ENCODE measurements at regions not wholly inside any gene's neighbourhood (a gene's known extent, or its start where the extent isn't known, plus 50 kb on each side); places are given as distances from the start of the nearest gene placed in this dataset.

DNA sequence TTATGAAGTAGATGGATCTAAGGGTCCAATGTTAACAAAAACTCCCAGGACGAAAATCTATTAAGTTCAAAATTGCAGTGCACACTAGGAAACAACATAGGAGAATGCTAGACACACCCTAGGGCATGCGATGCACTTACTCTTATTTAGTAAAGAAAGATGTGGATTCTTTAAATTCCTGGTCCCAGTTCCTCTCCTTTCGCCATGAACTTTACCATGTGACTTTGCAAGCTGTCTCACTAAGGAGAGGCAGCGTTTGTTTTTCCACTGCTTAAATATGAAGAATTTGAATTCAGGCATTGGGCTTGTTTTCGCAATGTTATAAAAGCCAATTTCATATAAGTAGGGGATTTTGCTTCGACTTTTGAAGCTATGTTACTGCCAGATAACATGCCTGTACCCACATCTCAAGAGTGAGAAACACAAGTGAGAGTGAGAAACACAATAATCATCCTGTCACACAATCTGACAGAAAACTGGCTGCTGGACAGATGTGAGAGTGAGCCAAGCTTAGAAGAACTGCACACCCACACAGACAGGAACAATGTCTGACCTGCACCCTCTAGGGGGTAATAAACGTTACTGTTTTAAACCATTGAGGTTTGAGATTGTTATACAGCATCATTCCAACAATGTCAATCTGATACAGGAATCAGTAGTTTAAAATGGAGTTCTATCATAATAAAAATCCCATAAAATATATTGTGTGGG is 1308.4 kb downstream of the SLITRK5 start:
- H3K4me3 ChIP-seq (ENCODE audit: low read depth, low read length) = no peak overlapping the region
- no peak overlapping the region for H3K27ac ChIP-seq (ENCODE audit: extremely low read depth, low read depth, low read length)
- no peaks in the 10 kb centered on the region for H3K9me3 ChIP-seq (ENCODE audit: control insufficient read depth, insufficient read depth, low read depth, low read length)
- CTCF ChIA-PET = no interaction called here
- no peak for TF ChIP-seq ZNF146 (tag by site-specific recombination; IDR thresholded peaks at IDR 0.05)
- TF ChIP-seq, protein P1, sequence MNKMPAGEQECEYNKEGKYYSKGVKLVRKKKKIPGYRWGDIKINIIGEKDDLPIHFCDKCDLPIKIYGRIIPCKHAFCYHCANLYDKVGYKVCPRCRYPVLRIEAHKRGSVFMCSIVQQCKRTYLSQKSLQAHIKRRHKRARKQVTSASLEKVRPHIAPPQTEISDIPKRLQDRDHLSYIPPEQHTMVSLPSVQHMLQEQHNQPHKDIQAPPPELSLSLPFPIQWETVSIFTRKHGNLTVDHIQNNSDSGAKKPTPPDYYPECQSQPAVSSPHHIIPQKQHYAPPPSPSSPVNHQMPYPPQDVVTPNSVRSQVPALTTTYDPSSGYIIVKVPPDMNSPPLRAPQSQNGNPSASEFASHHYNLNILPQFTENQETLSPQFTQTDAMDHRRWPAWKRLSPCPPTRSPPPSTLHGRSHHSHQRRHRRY (tag by site-specific recombination; IDR thresholded peaks at IDR 0.05) = no peak
- TF ChIP-seq ZNF843 (tag by site-specific recombination; IDR thresholded peaks at IDR 0.05) = no peak
- no peak for TF ChIP-seq ZNF132 (tag by site-specific recombination; IDR thresholded peaks at IDR 0.05; ENCODE audit: borderline replicate concordance)
- TF ChIP-seq GLI4 (tag by site-specific recombination; IDR thresholded peaks at IDR 0.05) = no peak
- TF ChIP-seq, protein P2, sequence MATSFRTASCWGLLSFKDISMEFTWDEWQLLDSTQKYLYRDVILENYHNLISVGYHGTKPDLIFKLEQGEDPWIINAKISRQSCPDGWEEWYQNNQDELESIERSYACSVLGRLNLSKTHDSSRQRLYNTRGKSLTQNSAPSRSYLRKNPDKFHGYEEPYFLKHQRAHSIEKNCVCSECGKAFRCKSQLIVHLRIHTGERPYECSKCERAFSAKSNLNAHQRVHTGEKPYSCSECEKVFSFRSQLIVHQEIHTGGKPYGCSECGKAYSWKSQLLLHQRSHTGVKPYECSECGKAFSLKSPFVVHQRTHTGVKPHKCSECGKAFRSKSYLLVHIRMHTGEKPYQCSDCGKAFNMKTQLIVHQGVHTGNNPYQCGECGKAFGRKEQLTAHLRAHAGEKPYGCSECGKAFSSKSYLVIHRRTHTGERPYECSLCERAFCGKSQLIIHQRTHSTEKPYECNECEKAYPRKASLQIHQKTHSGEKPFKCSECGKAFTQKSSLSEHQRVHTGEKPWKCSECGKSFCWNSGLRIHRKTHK (tag by site-specific recombination; IDR thresholded peaks at IDR 0.05) = no peak
- no peak for TF ChIP-seq ZNF561 (tag by site-specific recombination; IDR thresholded peaks at IDR 0.05; ENCODE audit: borderline replicate concordance)
- TF ChIP-seq ZNF155 (tag by site-specific recombination; IDR thresholded peaks at IDR 0.05) = no peak
- no peak for TF ChIP-seq SALL2 (tag by site-specific recombination; IDR thresholded peaks at IDR 0.05; ENCODE audit: borderline replicate concordance)
- no peak for TF ChIP-seq HOXC10 (CRISPR knock-in tag; IDR thresholded peaks at IDR 0.05)
- no peak for TF ChIP-seq ZNF354C (tag by site-specific recombination; IDR thresholded peaks at IDR 0.05; ENCODE audit: borderline replicate concordance, low read depth)
- no peak for TF ChIP-seq KLF9 (tag by site-specific recombination; IDR thresholded peaks at IDR 0.05; ENCODE audit: low read depth)
- H3K4me1 ChIP-seq (ENCODE audit: control insufficient read depth, insufficient read depth, low read length) = no peaks in the 10 kb centered on the region
- no peaks in the 10 kb centered on the region for H3K36me3 ChIP-seq (ENCODE audit: control insufficient read depth in 2 of 2, insufficient read depth in 1 of 2, low read length in 2 of 2)
- POLR2A ChIA-PET = no interaction called here

DNA sequence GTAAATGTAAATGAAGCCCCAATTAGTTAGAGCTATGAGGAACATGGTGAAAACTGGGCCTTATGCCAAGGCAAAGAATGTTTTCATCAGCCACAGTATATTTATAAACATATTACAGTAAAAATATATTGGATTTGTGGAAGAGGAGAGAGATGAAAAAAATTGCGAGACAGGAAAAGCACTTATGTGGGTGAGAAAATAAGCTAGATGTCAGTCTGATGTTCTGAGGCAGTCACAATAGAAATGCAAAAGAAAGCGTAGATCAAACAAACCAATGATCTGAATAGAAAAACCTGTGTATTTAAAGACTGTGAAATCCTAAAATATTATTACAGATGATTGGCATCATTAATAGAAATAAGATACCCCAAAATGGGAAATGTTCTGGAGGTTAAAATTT is 1332.5 kb downstream of the SLITRK5 start:
- no peaks in the 10 kb centered on the region for H3K4me1 ChIP-seq (ENCODE audit: control insufficient read depth, insufficient read depth, low read length)
- ChIA-PET POLR2A (no interaction called here), CTCF (no interaction called here)

DNA sequence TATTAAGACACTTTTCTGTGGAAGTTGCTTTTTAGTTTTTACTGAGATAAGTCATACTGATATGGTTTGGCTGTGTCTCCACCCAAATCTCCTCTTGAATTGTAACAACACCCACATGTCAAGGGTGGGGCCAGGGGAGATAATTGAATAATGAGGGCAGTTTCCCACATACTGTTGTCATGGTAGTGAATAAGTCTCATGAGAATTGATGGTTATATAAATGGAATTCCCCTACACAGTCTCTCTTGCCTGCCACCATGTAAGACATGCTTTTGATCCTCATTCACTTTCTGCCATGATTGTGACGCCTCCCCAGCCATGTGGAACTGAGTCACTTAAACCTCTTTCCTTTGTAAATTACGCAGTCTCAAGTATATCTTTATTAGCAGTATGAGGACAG is 1340.4 kb downstream of the SLITRK5 start:
- H3K27ac ChIP-seq (ENCODE audit: extremely low read depth, low read depth, low read length) = no peak overlapping the region
- H3K36me3 ChIP-seq (ENCODE audit: control insufficient read depth in 2 of 2, insufficient read depth in 1 of 2, low read length in 2 of 2) = no peaks in the 10 kb centered on the region
- no peaks in the 10 kb centered on the region for H3K9me3 ChIP-seq (ENCODE audit: control insufficient read depth, insufficient read depth, low read depth, low read length)
- H3K4me1 ChIP-seq (ENCODE audit: control insufficient read depth, insufficient read depth, low read length) = no peaks in the 10 kb centered on the region
- no peak overlapping the region for H3K4me3 ChIP-seq (ENCODE audit: low read depth, low read length)
- POLR2A ChIA-PET = no interaction called here
- CTCF ChIA-PET = no interaction called here
- TF ChIP-seq, protein P3, sequence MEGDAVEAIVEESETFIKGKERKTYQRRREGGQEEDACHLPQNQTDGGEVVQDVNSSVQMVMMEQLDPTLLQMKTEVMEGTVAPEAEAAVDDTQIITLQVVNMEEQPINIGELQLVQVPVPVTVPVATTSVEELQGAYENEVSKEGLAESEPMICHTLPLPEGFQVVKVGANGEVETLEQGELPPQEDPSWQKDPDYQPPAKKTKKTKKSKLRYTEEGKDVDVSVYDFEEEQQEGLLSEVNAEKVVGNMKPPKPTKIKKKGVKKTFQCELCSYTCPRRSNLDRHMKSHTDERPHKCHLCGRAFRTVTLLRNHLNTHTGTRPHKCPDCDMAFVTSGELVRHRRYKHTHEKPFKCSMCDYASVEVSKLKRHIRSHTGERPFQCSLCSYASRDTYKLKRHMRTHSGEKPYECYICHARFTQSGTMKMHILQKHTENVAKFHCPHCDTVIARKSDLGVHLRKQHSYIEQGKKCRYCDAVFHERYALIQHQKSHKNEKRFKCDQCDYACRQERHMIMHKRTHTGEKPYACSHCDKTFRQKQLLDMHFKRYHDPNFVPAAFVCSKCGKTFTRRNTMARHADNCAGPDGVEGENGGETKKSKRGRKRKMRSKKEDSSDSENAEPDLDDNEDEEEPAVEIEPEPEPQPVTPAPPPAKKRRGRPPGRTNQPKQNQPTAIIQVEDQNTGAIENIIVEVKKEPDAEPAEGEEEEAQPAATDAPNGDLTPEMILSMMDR (tag by site-specific recombination; IDR thresholded peaks at IDR 0.05) = no peak
- no peak for TF ChIP-seq SP3 (tag by site-specific recombination; IDR thresholded peaks at IDR 0.05)
- no peak for TF ChIP-seq RBAK (tag by site-specific recombination; IDR thresholded peaks at IDR 0.05)
- TF ChIP-seq ZNF138 (tag by site-specific recombination; IDR thresholded peaks at IDR 0.05; ENCODE audit: borderline replicate concordance) = no peak
- no peak for TF ChIP-seq KLF10 (tag by site-specific recombination; IDR thresholded peaks at IDR 0.05)
- TF ChIP-seq, protein P4, sequence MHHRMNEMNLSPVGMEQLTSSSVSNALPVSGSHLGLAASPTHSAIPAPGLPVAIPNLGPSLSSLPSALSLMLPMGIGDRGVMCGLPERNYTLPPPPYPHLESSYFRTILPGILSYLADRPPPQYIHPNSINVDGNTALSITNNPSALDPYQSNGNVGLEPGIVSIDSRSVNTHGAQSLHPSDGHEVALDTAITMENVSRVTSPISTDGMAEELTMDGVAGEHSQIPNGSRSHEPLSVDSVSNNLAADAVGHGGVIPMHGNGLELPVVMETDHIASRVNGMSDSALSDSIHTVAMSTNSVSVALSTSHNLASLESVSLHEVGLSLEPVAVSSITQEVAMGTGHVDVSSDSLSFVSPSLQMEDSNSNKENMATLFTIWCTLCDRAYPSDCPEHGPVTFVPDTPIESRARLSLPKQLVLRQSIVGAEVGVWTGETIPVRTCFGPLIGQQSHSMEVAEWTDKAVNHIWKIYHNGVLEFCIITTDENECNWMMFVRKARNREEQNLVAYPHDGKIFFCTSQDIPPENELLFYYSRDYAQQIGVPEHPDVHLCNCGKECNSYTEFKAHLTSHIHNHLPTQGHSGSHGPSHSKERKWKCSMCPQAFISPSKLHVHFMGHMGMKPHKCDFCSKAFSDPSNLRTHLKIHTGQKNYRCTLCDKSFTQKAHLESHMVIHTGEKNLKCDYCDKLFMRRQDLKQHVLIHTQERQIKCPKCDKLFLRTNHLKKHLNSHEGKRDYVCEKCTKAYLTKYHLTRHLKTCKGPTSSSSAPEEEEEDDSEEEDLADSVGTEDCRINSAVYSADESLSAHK (tag by site-specific recombination; IDR thresholded peaks at IDR 0.05) = no peak
- no peak for TF ChIP-seq ZNF624 (tag by site-specific recombination; IDR thresholded peaks at IDR 0.05)
- TF ChIP-seq ZNF324 (tag by site-specific recombination; IDR thresholded peaks at IDR 0.05) = no peak
- TF ChIP-seq ZNF514 (tag by site-specific recombination; IDR thresholded peaks at IDR 0.05) = no peak
- TF ChIP-seq SALL2 (tag by site-specific recombination; IDR thresholded peaks at IDR 0.05; ENCODE audit: borderline replicate concordance) = no peak

More for the DNA sequence above, 1332.5 kb downstream of the SLITRK5 start:
- no peak overlapping the region for H3K4me3 ChIP-seq (ENCODE audit: low read depth, low read length)
- no peaks in the 10 kb centered on the region for H3K9me3 ChIP-seq (ENCODE audit: control insufficient read depth, insufficient read depth, low read depth, low read length)
- TF ChIP-seq ZNF214 (tag by site-specific recombination; IDR thresholded peaks at IDR 0.05; ENCODE audit: borderline replicate concordance) (no peak), KLF16 (tag by site-specific recombination; IDR thresholded peaks at IDR 0.05) (no peak)
- TF ChIP-seq, protein P5, sequence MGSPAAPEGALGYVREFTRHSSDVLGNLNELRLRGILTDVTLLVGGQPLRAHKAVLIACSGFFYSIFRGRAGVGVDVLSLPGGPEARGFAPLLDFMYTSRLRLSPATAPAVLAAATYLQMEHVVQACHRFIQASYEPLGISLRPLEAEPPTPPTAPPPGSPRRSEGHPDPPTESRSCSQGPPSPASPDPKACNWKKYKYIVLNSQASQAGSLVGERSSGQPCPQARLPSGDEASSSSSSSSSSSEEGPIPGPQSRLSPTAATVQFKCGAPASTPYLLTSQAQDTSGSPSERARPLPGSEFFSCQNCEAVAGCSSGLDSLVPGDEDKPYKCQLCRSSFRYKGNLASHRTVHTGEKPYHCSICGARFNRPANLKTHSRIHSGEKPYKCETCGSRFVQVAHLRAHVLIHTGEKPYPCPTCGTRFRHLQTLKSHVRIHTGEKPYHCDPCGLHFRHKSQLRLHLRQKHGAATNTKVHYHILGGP (tag by site-specific recombination; IDR thresholded peaks at IDR 0.05) = no peak
- no peak overlapping the region for H3K27ac ChIP-seq (ENCODE audit: extremely low read depth, low read depth, low read length)
- no peaks in the 10 kb centered on the region for H3K36me3 ChIP-seq (ENCODE audit: control insufficient read depth in 2 of 2, insufficient read depth in 1 of 2, low read length in 2 of 2)

Data from HEK293 (cell line).